HG03159 (cell line): ENCODE measurements at regions not wholly inside any gene's neighbourhood (a gene's known extent, or its start where the extent isn't known, plus 50 kb on each side); places are given as distances from the start of the nearest gene placed in this dataset.

Experiments used
- ATAC-seq: cut with Tn5 transposase; IDR thresholded peaks from one replicate; pipeline ENCODE4 v1.9.1; 2021; ENCODE audit warnings: mild to moderate bottlenecking, moderate library complexity; ENCODE audit not compliant: unreplicated experiment

DNA sequence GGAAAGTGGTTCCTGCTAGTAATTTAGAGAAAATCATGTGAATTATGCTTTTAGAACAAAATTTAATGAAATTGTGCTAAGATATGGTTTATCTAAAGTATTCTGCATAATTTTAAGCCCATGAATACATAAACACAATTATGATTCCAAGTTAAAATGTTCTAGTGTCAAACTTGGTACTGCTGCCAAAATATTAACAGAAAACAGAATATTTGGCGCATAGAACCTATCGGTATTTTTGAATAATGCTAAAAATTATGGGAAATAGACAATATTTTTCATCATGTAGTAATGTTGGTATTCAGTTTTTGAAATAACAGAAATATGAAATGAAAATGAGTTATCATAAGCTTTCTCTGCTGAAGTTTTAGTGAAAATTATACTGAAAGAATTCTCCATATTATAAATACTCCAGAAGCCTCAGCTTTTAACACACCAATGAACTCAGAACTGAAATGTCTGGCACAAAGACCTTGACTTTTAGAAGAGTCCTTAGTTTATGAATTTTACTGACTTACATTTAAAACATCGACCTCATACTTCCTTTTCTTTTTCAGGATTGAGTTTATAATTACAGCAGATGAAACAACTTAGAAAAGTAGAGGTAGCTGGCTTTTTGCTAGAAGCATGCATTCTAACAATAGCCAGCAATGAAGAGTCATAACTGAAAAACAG lies 1192.3 kb upstream of the GJE1 start:
- no peak for ATAC-seq

GRCh38 chr6:140932909-140933308 lies 1199.8 kb upstream of the GJE1 start:
- peak; percentile 75 for ATAC-seq

DNA sequence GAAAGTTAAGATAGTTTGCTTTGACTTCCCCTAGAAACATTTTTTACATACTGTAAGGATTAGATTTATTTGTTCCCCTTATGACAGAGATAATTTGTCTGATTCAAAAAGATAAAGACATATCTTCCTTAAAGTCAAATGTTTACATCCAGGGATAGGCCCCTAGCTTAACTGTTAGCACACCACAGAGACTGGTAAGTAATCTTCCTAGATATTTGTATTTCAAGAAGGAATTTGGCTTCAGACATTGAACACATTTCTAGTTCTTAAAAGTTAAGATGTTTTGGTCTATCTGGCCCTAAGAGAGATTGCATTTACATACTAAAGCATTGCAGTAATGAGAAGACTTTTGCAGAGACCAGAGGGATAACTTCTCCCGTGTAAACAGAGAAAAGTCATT lies 1201.1 kb upstream of the GJE1 start:
- no peak for ATAC-seq

DNA sequence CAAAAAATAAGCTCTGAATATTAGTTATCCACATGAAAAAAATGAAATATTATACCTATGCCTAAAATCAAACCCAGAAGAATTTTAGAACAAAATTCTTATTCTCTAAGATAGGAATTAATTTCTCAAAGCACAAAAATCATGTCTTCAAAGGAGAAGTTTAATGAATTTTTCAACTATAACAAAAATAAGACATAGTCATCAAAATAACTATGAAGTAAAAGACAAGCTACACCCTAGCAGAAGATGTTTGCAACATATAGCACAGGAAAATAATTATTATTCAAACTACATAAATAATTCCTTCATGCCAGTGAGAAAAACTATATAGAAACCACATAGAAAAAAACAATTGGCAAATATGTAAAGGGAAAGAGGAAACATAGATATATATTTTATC lies 1203.6 kb upstream of the GJE1 start:
- ATAC-seq, result no peak

DNA sequence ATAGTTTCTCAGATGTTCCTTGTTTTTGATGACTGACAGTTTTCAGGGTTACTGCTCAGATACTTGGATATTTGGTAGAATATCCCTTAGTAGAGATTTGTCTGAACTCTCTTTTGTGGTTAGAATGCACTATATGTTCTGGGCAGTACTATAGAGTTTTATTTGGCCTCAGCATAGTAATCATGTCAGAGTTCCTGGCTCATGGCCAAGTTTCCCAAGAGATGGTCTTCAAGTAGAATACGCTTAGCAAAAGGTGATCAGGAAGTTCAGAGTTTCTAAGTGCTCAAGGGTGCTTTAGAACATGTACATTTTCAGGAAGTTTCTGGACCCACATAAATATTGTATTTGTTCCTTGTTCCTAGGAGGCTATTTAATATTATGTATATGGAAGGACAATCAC lies 1209.7 kb upstream of the GJE1 start:
- ATAC-seq, result no peak

DNA sequence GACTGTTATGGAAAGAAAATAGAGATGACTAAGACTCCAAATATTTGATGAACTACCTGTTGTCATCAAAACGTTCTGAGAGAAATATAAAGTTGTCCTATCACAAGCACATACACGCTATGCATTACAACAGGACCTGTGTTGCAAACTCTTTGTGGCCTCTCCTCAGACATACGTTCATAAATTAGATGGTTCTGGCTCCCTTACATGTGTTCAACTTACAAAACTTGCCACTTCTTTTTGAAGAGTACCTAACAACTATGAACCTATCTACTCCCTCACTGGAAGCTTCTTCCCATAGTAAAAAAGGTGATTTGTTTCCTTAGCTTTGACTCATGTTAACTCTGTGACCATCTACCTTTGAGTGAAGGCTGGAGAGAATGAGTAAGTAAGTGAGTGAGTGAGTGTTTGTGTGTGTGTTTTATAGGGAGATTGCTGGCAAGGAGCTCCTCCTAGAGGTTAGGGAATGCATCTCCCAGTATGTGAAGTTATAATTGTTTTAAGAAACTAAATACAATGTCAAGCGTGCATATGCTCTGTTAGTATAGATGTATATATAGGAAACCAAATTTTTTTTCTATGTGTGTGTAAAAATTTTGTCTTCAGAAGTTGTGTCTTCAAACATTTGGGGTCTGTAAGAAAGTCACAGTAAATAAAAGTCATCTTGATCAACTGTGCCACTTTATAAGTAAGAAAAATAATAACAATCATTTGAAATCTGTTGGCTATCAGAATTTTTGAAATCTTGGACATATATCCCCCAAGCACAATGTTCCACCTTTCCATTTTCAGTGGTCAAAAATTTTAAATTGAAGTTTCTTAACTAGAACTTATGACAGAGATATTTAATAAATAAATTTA lies 1211.1 kb upstream of the GJE1 start:
- ATAC-seq, result peak; percentile 82

- no peak for ATAC-seq
Measured at GRCh38 chr6:140917911-140918310, 1214.8 kb upstream of the GJE1 start.

DNA sequence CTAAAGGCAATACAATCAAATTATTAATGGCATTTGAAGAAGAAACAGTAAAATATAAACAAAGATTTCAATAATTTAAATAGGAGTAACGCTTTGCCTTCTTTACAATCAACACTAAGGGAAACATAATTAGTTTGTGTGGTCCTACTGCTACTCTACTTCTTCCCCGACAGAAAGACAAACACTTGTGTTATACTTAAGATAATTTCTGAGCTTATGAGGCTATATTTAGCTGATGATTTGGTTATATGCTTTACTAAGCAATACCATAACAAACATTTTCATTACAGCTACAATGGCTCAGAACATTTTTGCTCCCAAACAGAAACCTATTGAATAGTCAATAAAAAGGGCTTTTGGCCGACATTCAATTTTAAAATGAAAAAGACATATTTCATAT lies 1217.2 kb upstream of the GJE1 start:
- no peak for ATAC-seq

- no peak for ATAC-seq
Measured at GRCh38 chr6:140915103-140915502, 1217.6 kb upstream of the GJE1 start.

GRCh38 chr6:140912686-140913085 lies 1220.0 kb upstream of the GJE1 start:
- no peak for ATAC-seq

DNA sequence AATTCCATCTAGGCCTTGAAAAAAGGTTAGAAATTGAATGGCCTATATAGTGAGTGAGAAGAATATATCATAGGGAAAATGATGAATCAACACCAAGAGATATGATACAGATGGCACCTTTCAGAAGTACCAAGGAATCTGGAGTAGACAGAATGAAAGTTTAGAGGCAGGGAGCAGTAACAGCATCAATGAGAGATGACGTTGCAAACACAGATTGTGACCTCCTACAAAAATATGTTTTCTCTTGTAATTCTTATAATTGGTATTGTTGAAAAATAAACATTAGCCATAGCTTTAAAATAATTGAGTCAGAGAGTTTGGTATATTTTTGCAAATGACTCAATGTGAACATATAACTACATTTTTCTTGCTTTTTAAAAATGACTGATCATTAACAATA lies 1223.1 kb upstream of the GJE1 start:
- ATAC-seq, result no peak

DNA sequence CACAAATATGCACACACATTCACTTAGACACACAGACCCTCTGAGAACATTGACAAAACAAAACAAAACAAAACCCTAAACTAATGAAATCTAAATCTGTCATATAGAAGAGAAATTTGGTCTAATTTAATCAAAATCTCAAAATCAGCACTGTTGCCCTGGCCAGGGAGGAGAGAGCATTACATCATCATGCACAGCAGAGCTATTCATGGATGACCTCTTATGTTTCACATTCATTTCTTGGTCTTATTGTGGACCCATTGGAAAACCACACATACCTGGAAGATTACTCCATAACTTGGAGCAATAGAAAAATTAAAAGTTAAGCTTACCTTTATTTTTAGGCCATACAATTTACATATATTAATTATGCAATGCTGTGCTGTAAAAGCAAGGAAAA lies 1223.6 kb upstream of the GJE1 start:
- no peak for ATAC-seq

- no peak for ATAC-seq
Measured at GRCh38 chr6:140908505-140908904, 1224.2 kb upstream of the GJE1 start.

DNA sequence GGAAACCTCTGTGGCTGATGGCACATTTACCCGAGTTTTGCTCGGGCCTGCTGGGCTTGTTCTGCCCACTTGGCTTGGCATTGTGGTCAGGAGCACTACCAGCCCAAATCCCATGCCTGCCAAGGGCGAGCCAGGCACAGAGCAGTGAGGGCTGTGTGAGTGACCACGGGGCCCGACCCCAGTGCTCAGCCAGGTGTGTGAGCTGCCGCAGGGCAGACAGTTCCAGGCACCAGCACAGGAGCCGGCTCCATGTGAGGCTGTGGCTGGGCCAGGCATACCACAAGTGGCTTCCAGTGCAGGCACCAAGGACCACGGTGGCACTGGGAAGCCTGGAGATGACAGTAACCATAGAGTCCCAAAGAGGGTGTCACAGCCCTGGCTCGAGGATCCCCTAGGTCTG lies 1225.5 kb upstream of the GJE1 start:
- ATAC-seq, result no peak

- no peak for ATAC-seq
Measured at GRCh38 chr6:140905724-140906123, 1227.0 kb upstream of the GJE1 start.

DNA sequence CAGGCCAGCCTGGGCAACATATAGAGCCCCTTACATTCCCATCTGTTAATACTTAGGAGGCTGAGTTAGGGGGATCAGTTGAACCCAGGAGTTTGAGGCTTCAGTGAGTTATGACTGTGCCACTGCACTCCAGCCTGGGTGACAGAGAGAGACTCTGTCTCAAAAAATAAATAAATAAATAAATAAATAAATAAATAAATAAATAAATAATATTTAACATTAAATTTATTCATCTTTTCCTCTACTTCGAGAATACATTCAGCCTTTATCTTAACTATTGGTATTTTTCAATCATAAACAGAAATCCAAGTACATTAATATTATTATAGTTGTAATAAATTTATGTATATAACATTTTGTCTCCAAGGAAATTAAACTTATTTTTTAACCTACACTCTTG lies 1227.7 kb upstream of the GJE1 start:
- ATAC-seq, result no peak

DNA sequence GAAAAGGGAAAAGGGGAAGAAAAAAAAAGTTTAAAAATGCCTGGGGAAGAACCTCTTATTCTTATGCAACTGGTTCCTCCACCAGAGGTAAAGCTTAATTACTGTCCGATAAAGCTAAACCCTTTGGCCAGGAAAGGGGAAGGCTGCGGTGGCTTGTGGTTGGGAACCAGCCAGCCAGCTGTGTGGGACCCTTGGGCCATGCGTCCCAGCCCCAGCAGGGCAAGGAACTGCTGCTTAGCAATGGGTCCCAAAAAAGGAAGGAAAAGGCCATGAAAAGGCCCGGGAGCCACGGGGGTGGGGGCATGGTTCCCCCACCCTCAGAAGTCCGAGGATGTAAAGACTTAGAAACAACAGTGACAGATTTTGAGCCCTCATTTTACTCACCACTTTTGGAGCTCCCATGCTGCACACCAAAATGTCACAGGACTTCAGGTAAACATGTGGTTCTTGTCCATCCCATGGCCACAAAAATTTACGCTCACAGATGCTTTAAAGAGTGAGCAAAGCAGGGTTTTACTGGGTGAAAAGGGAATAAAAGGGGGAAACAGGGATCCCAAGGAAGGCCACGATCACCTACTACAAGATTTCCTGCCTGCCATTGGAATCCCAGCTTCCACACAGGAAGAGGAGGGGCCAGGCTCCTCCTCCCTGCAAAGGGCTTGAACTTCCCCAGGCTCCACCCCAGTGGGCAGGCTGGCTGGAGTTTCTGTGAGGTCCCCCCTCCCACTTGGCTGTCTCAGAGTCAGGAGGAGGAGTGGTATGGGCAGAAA lies 1234.7 kb upstream of the GJE1 start:
- no peak for ATAC-seq

GRCh38 chr6:140897349-140897748 lies 1235.4 kb upstream of the GJE1 start:
- no peak for ATAC-seq

GRCh38 chr6:140893432-140893831 lies 1239.3 kb upstream of the GJE1 start:
- no peak for ATAC-seq

GRCh38 chr6:140879946-140880345 lies 1252.8 kb upstream of the GJE1 start:
- ATAC-seq, result no peak

- no peak for ATAC-seq
Measured at GRCh38 chr6:140874066-140874465, 1258.7 kb upstream of the GJE1 start.

DNA sequence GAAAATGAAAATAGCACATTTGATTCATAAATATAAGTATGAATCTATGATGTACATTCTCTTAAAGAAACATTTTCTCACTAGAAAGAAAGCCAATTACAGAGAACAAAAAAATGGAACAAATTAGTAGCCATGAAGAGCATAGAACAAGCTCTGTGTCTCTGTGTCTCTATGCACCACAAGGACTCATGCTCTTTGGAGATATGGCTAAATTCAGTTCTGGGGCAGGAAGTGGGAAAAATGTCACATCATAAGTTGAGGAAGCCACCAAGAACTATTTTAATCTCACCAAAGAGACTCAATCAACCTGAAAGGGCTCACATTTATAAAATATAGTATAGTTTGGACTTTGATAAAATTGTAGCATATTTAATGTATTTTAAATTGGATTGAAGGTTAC lies 1259.8 kb upstream of the GJE1 start:
- no peak for ATAC-seq
